Peyer's patch (tissue), 4 donors: ENCODE measurements at regions not wholly inside any gene's neighbourhood (a gene's known extent, or its start where the extent isn't known, plus 50 kb on each side); places are given as distances from the start of the nearest gene placed in this dataset.

Experiments
- CTCF ChIP-seq, 6 experiments: fragments of 450-650 bp in 4 of 6; fragments of 200-600 bp in 2 of 6; sonication (generic) in 1 of 6; IDR thresholded peaks; one replicate each; pipeline ENCODE4 v1.5.1; 2017 to 2019; ENCODE audit warnings: antibody characterized with exemption in 6 of 6, mild to moderate bottlenecking in 3 of 6, moderate library complexity in 1 of 6
- POLR2A ChIP-seq, 2 donors: fragments of 450-650 bp; IDR thresholded peaks; one replicate each; pipeline ENCODE4 v1.5.1; 2017; ENCODE audit warnings: antibody characterized with exemption in 2 of 2, mild to moderate bottlenecking in 2 of 2, moderate library complexity in 2 of 2

GRCh38 chr10:90985321-90985933 is 64.5 kb upstream of the ANKRD1 start:
- TF ChIP-seq CTCF (IDR thresholded peaks at IDR 0.05) (no peak), POLR2A (IDR thresholded peaks at IDR 0.05) (no peak)
